ENCODE measurements at regions not wholly inside any gene's neighbourhood (a gene's known extent, or its start where the extent isn't known, plus 50 kb on each side); places are given as distances from the start of the nearest gene placed in this dataset.

DNA sequence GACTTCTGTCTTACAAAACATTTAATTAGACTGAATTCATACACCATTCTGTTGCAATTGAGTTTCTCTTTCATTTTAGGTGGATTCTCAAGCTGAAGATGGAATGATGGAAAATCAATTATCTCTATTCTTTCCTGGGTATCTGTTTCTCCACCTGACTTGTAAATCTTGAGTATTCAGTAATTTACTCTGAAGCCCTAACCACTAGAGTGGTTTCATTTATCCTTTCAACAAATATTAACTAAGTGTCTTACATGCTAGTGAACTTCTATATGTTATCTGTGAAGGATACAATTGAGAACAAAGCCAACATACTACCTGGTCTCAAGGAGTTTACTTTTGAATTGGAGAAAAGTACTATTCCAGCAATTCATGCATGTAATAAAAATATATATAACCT is 94.1 kb upstream of the ZNF804A start:
- H3K27me3 ChIP-seq (ENCODE audit: control insufficient read depth, extremely low read depth, insufficient read depth, low read length): no peaks in the 10 kb centered on the region
- dilution Hi-C loops (cut with MboI; ENCODE audit: extremely low pct_ligation_motif_present, low sequenced_read_pairs): no loop called here
- DNase-seq (ENCODE audit: low read depth, low spot score): no peak
- H3K9me1 ChIP-seq (ENCODE audit: control insufficient read depth, extremely low read depth, insufficient read depth, low read length): no peaks in the 10 kb centered on the region
- no peak overlapping the region for H3K4me3 ChIP-seq (ENCODE audit: control insufficient read depth in 2 of 3, extremely low read depth in 1 of 3, insufficient read depth in 2 of 3, low read depth in 1 of 3, low read length in 3 of 3)
- no peak overlapping the region for H3K27ac ChIP-seq (ENCODE audit: control insufficient read depth, insufficient read depth, low read length)
- H3K4me1 ChIP-seq (ENCODE audit: control insufficient read depth, extremely low read depth, insufficient read depth, low read length): no peaks in the 10 kb centered on the region
- no peak for FAIRE-seq
- no peaks in the 10 kb centered on the region for H3K79me2 ChIP-seq (ENCODE audit: control insufficient read depth, insufficient read depth, low read length)
- H3K9ac ChIP-seq (ENCODE audit: control insufficient read depth, extremely low read depth, insufficient read depth, low read length): no peak overlapping the region
- TF ChIP-seq, protein P1, sequence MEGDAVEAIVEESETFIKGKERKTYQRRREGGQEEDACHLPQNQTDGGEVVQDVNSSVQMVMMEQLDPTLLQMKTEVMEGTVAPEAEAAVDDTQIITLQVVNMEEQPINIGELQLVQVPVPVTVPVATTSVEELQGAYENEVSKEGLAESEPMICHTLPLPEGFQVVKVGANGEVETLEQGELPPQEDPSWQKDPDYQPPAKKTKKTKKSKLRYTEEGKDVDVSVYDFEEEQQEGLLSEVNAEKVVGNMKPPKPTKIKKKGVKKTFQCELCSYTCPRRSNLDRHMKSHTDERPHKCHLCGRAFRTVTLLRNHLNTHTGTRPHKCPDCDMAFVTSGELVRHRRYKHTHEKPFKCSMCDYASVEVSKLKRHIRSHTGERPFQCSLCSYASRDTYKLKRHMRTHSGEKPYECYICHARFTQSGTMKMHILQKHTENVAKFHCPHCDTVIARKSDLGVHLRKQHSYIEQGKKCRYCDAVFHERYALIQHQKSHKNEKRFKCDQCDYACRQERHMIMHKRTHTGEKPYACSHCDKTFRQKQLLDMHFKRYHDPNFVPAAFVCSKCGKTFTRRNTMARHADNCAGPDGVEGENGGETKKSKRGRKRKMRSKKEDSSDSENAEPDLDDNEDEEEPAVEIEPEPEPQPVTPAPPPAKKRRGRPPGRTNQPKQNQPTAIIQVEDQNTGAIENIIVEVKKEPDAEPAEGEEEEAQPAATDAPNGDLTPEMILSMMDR (optimal IDR thresholded peaks at IDR 0.05 in 1 of 3, IDR thresholded peaks at IDR 0.05 in 1 of 3, conservative IDR thresholded peaks at IDR 0.05 in 1 of 3; ENCODE audit: extremely low read depth in 1 of 3, insufficient read depth in 2 of 3, low read length in 3 of 3): no peak
- TF ChIP-seq EZH2 (IDR thresholded peaks at IDR 0.05; ENCODE audit: low read length): no peak
- no peaks in the 10 kb centered on the region for H3K36me3 ChIP-seq (ENCODE audit: control insufficient read depth in 2 of 2, extremely low read depth in 1 of 2, insufficient read depth in 2 of 2, low read length in 2 of 2)
- no peak overlapping the region for H3K4me2 ChIP-seq (ENCODE audit: control insufficient read depth, extremely low read depth, insufficient read depth, low read depth, low read length)
- H2AFZ ChIP-seq (ENCODE audit: control insufficient read depth, low read length): no peak overlapping the region
- no peaks in the 10 kb centered on the region for H4K20me1 ChIP-seq (ENCODE audit: control insufficient read depth, extremely low read depth, insufficient read depth, low read length)
- no peaks in the 10 kb centered on the region for H3K9me3 ChIP-seq (ENCODE audit: control insufficient read depth, low read depth, low read length)

DNA sequence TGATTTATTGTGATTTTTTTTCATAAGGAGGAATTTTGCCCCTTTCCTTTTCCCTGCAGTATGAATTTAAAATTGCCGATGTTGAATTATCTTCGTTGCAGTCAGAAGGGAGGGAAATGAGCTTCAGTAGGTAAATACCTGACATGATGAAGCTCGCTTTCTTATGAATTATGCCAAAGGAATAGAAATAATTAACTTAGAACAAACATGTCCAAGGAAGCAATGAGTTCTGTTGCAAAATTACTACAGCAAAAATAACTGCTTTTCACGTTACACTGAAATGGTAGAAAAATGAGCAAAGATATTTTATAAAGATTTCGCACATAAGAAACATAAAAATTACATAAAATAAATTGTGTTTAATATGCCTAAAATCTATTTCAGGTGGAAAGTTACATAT is 91.1 kb upstream of the ZNF804A start:
- no peak overlapping the region for H2AFZ ChIP-seq (ENCODE audit: control insufficient read depth, low read length)
- no peaks in the 10 kb centered on the region for H3K9me1 ChIP-seq (ENCODE audit: control insufficient read depth, extremely low read depth, insufficient read depth, low read length)
- H3K4me3 ChIP-seq (ENCODE audit: control insufficient read depth in 2 of 3, extremely low read depth in 1 of 3, insufficient read depth in 2 of 3, low read depth in 1 of 3, low read length in 3 of 3): no peak overlapping the region
- dilution Hi-C loops (cut with MboI; ENCODE audit: extremely low pct_ligation_motif_present, low sequenced_read_pairs): no loop called here
- TF ChIP-seq, protein P1 (optimal IDR thresholded peaks at IDR 0.05 in 1 of 3, IDR thresholded peaks at IDR 0.05 in 1 of 3, conservative IDR thresholded peaks at IDR 0.05 in 1 of 3; ENCODE audit: extremely low read depth in 1 of 3, insufficient read depth in 2 of 3, low read length in 3 of 3): no peak
- no peak for TF ChIP-seq EZH2 (IDR thresholded peaks at IDR 0.05; ENCODE audit: low read length)
- H3K4me1 ChIP-seq (ENCODE audit: control insufficient read depth, extremely low read depth, insufficient read depth, low read length): no peaks in the 10 kb centered on the region
- H3K27me3 ChIP-seq (ENCODE audit: control insufficient read depth, extremely low read depth, insufficient read depth, low read length): no peaks in the 10 kb centered on the region
- no peaks in the 10 kb centered on the region for H3K79me2 ChIP-seq (ENCODE audit: control insufficient read depth, insufficient read depth, low read length)
- H3K27ac ChIP-seq (ENCODE audit: control insufficient read depth, insufficient read depth, low read length): no peak overlapping the region
- no peak overlapping the region for H3K9ac ChIP-seq (ENCODE audit: control insufficient read depth, extremely low read depth, insufficient read depth, low read length)
- no peaks in the 10 kb centered on the region for H3K36me3 ChIP-seq (ENCODE audit: control insufficient read depth in 2 of 2, extremely low read depth in 1 of 2, insufficient read depth in 2 of 2, low read length in 2 of 2)
- no peak for FAIRE-seq
- no peak for DNase-seq (ENCODE audit: low read depth, low spot score)
- H4K20me1 ChIP-seq (ENCODE audit: control insufficient read depth, extremely low read depth, insufficient read depth, low read length): no peaks in the 10 kb centered on the region
- no peak overlapping the region for H3K4me2 ChIP-seq (ENCODE audit: control insufficient read depth, extremely low read depth, insufficient read depth, low read depth, low read length)
- H3K9me3 ChIP-seq (ENCODE audit: control insufficient read depth, low read depth, low read length): no peaks in the 10 kb centered on the region

Data from keratinocyte (primary cell).